Brain microvascular endothelial cell (primary cell): ENCODE measurements at regions not wholly inside any gene's neighbourhood (a gene's known extent, or its start where the extent isn't known, plus 50 kb on each side); places are given as distances from the start of the nearest gene placed in this dataset.

Experiments
- DNase-seq: peaks from one replicate; pipeline ENCODE4 v3.0.0-alpha.2; 2020
- H3K27ac ChIP-seq: fragments of 250-450 bp; sonication (Bioruptor Pico); 2 replicates; pipeline ENCODE4 v1.5.1; 2020; ENCODE audit warnings: mild to moderate bottlenecking, moderate library complexity
- H3K27me3 ChIP-seq: fragments of 250-450 bp; sonication (Bioruptor Pico); replicated peaks from 2 replicates; pipeline ENCODE4 v1.5.1; 2020; ENCODE audit warnings: mild to moderate bottlenecking
- H3K36me3 ChIP-seq: fragments of 250-450 bp; sonication (Bioruptor Pico); replicated peaks from 2 replicates; pipeline ENCODE4 v1.5.1; 2020; ENCODE audit warnings: mild to moderate bottlenecking
- H3K4me3 ChIP-seq: 2 replicates; pipeline ENCODE4 v1.5.1; 2011; ENCODE audit warnings: low read depth, mild to moderate bottlenecking, control low read depth, low read length, moderate library complexity
- CTCF ChIP-seq: IDR thresholded peaks from 2 replicates; pipeline ENCODE4 v1.5.1; 2011; ENCODE audit warnings: low read depth, mild to moderate bottlenecking, moderate library complexity, low read length, control low read depth, inconsistent platforms; ENCODE audit errors: missing control alignments
- in situ Hi-C: cut with HindIII; loops from 2 replicates; pipeline ENCODE4 v1.10.0; 2017; ENCODE audit warnings: low sequenced_read_pairs, low pct_ligation_motif_present

DNA sequence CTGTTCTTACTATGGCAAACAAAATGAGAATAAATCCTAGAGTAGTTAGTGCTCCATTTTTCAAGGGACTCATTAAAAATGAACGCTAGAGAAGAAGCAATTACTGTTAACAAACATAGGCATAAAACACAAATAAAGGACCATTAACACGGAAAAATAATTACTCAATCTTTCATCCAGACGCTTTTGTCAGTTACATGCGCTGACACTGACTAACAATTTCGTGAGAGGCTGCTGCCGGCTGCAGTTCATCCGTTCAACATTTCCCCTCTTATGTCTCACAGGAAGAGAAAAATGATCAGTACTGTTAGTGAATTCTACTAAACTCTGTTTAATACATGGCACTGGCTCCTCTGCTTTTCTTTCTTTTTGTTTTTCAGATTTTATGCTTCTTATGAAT, 472.7 kb upstream of the FLRT2 start:
- TF ChIP-seq CTCF = no peak
- DNase-seq = no peak
- in situ Hi-C loops = no loop called here
- Histone ChIP-seq H3K27me3 (no peaks in the 10 kb centered on the region), H3K36me3 (no peaks in the 10 kb centered on the region), H3K4me3 (no peak overlapping the region), H3K27ac (no peak overlapping the region)

DNA sequence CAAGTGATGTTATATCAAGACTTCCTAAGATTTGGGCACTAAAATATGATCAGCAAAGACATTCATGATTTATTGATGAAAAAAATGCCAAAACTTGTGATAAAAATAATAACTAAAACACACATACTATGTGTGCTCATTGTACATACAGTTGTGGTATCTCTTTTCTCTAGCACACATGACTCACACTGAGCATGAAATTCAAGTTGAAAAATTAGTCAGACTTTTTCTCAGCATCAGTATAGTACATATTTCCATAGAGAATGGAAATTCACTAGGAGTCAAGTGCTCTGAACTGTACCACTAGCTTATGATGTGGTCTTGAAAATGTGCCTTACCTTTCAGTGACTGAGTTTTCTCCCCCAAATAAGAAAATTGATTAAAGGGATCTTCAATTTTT, 471.8 kb upstream of the FLRT2 start:
- Histone ChIP-seq H3K4me3 (no peak overlapping the region), H3K36me3 (no peaks in the 10 kb centered on the region), H3K27ac (no peak overlapping the region), H3K27me3 (no peaks in the 10 kb centered on the region)
- no peak for TF ChIP-seq CTCF
- in situ Hi-C loops = no loop called here
- no peak for DNase-seq

DNA sequence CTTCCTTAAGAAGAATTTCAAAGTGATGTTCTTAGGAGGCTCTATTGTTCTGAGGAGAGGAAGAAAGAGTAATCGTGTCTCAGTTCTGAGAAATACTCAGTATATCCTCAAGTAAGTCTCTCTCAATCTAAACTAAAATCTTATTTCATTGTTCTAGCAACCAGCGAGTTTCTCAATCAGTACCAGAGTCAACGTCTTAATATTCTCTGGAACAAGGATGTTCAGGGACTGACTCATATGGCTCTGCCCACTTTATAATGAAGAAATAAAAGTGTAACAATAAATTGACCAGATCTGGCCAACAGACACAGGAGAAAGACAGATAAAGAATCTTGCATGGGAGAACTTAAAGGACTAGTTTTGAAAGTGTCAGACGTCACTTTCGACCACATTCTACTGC, 469.8 kb upstream of the FLRT2 start:
- no peak for DNase-seq
- H3K4me3 ChIP-seq = no peak overlapping the region
- H3K36me3 ChIP-seq = no peaks in the 10 kb centered on the region
- in situ Hi-C loops = no loop called here
- no peak for TF ChIP-seq CTCF
- no peaks in the 10 kb centered on the region for H3K27me3 ChIP-seq
- no peak overlapping the region for H3K27ac ChIP-seq

DNA sequence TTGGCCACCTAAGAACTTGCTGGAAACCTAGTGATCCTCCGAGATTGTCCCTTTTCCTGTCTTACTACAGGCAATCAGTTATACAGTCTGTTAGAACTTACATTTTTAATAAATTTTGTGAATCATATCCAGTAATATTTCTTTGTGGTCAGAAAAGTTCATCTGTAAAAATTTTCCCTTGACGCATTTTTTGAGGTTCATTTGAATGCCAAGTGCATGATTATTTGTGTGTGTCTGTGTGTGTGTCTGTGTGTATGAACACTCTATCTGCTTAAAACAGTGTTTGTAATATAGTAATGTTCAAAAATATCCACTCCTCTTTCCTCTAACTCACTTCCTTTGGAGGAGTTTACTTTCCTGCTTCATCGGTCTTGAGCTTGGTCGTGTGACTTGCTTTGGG, 468.7 kb upstream of the FLRT2 start:
- no peaks in the 10 kb centered on the region for H3K27me3 ChIP-seq
- no peak overlapping the region for H3K27ac ChIP-seq
- TF ChIP-seq CTCF = no peak
- in situ Hi-C loops = no loop called here
- no peaks in the 10 kb centered on the region for H3K36me3 ChIP-seq
- H3K4me3 ChIP-seq = no peak overlapping the region
- peak; percentile 29 for DNase-seq

GRCh38 chr14:85063747-85064146, 466.2 kb upstream of the FLRT2 start:
- DNase-seq = no peak
- Histone ChIP-seq H3K36me3 (no peaks in the 10 kb centered on the region), H3K4me3 (no peak overlapping the region), H3K27ac (no peak overlapping the region), H3K27me3 (no peaks in the 10 kb centered on the region)
- no peak for TF ChIP-seq CTCF
- in situ Hi-C loops = no loop called here

- TF ChIP-seq CTCF = no peak
- no peak for DNase-seq
- Histone ChIP-seq H3K27ac (no peak overlapping the region), H3K36me3 (no peaks in the 10 kb centered on the region), H3K27me3 (no peaks in the 10 kb centered on the region), H3K4me3 (no peak overlapping the region)
- in situ Hi-C loops = no loop called here
Observed at GRCh38 chr14:85071447-85071846, 458.5 kb upstream of the FLRT2 start.
